HFFc6 (cell line): ENCODE measurements at regions not wholly inside any gene's neighbourhood (a gene's known extent, or its start where the extent isn't known, plus 50 kb on each side); places are given as distances from the start of the nearest gene placed in this dataset.

Source experiments
- DNase-seq: peaks from one replicate; pipeline ENCODE4 v3.0.0-alpha.2; 2018
- H3K27ac Mint-ChIP-seq: 2 replicates; pipeline ENCODE4 v1.8.0; 2020; ENCODE audit warnings: mild to moderate bottlenecking, mixed read lengths
- H3K27me3 Mint-ChIP-seq: 2 replicates; pipeline ENCODE4 v1.8.0; 2021; ENCODE audit warnings: mild to moderate bottlenecking, moderate library complexity, mixed read lengths; ENCODE audit not compliant: insufficient read depth
- H3K36me3 Mint-ChIP-seq: 2 replicates; pipeline ENCODE4 v1.8.0; 2021; ENCODE audit warnings: low read depth, mixed read lengths
- H3K4me1 Mint-ChIP-seq: 2 replicates; pipeline ENCODE4 v1.8.0; 2020; ENCODE audit warnings: low read depth, mixed read lengths
- H3K4me3 Mint-ChIP-seq: 2 replicates; pipeline ENCODE4 v1.8.0; 2020; ENCODE audit warnings: mild to moderate bottlenecking, moderate library complexity, mixed read lengths
- H3K9me3 Mint-ChIP-seq: 2 replicates; pipeline ENCODE4 v1.8.0; 2020; ENCODE audit warnings: mild to moderate bottlenecking, mixed read lengths
- CTCF ChIP-seq: fragments of 200-600 bp; sonication (generic); IDR thresholded peaks from 2 replicates; pipeline ENCODE4 v1.5.0; 2021; ENCODE audit warnings: antibody characterized with exemption, mild to moderate bottlenecking

DNA sequence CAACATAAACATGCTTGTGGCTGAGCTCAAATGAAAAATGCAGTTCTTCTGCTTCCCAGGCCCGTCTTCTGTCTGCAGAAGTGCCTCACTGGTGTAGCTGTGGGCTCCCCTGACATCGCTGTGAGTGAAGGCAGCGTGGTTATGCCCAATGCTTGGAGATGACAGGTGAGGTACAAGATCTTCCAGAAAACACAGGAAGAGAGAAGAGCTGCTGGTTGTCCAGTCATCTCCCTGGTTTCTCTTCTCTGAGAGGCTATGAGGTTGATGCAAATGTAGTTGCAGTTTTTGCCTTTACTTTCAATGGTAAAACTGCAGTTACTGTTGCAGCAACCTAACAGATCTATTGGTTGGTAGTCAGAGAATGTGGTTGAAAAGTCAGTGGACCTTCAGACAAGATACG, 223.6 kb downstream of the GATA3 start:
- peaks cover 4% of the 10 kb centered on the region; the same call in 1 of the 2 replicates for H3K36me3 Mint-ChIP-seq
- DNase-seq, result no peak
- no peak overlapping the region for H3K27ac Mint-ChIP-seq
- H3K4me1 Mint-ChIP-seq, result no peaks in the 10 kb centered on the region
- H3K9me3 Mint-ChIP-seq, result peaks cover 33% of the 10 kb centered on the region
- TF ChIP-seq CTCF, result no peak
- no peaks in the 10 kb centered on the region for H3K27me3 Mint-ChIP-seq
- no peak overlapping the region for H3K4me3 Mint-ChIP-seq

GRCh38 chr10:8279598-8279997, 225.1 kb downstream of the GATA3 start:
- H3K9me3 Mint-ChIP-seq, result peaks cover 39% of the 10 kb centered on the region
- no peak for TF ChIP-seq CTCF
- peak; percentile 14 for DNase-seq
- no peak overlapping the region for H3K27ac Mint-ChIP-seq
- no peak overlapping the region for H3K4me3 Mint-ChIP-seq
- H3K4me1 Mint-ChIP-seq, result no peaks in the 10 kb centered on the region
- peaks cover 11% of the 10 kb centered on the region; the same call in 1 of the 2 replicates for H3K36me3 Mint-ChIP-seq
- H3K27me3 Mint-ChIP-seq, result no peaks in the 10 kb centered on the region; the same call in 1 of the 2 replicates

GRCh38 chr10:8280946-8281345, 226.5 kb downstream of the GATA3 start:
- no peak for DNase-seq
- no peaks in the 10 kb centered on the region for H3K4me1 Mint-ChIP-seq
- H3K4me3 Mint-ChIP-seq, result no peak overlapping the region
- no peak for TF ChIP-seq CTCF
- H3K9me3 Mint-ChIP-seq, result peaks cover 43% of the 10 kb centered on the region
- H3K27me3 Mint-ChIP-seq, result no peaks in the 10 kb centered on the region; the same call in 1 of the 2 replicates
- no peak overlapping the region for H3K27ac Mint-ChIP-seq
- H3K36me3 Mint-ChIP-seq, result peaks cover 12% of the 10 kb centered on the region; the same call in 1 of the 2 replicates

DNA sequence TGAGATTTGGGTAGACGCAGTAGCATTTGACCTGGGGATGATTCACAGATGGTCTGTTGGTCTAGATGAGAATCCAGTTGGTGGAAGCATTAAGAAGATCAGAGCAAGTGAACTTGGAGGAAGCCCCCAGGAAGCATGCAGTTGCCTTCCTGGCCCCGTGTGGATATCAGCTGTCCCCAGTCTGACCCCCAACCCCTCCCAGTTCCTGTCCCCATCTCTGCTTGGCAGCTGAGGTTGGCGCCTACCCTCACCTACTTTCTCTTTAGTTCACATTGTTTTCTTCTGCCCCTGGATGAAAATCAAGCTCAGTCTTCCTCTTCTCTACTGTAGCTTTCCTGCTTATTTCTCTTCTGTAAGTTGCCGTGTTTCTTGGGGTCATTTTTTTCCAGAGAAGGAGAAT, 227.9 kb downstream of the GATA3 start:
- DNase-seq, result no peak
- Mint-ChIP-seq H3K4me3 (no peak overlapping the region), H3K36me3 (peaks cover 12% of the 10 kb centered on the region; the same call in 1 of the 2 replicates), H3K27me3 (no peaks in the 10 kb centered on the region; the same call in 1 of the 2 replicates), H3K9me3 (peaks cover 38% of the 10 kb centered on the region), H3K27ac (no peak overlapping the region), H3K4me1 (no peaks in the 10 kb centered on the region)
- TF ChIP-seq CTCF, result no peak

GRCh38 chr10:8283166-8283905, 228.8 kb downstream of the GATA3 start:
- Mint-ChIP-seq H3K27ac (no peak overlapping the region), H3K36me3 (peaks cover 12% of the 10 kb centered on the region; the same call in 1 of the 2 replicates), H3K4me1 (no peaks in the 10 kb centered on the region), H3K4me3 (no peak overlapping the region), H3K9me3 (peaks cover 28% of the 10 kb centered on the region), H3K27me3 (no peaks in the 10 kb centered on the region; the same call in 1 of the 2 replicates)
- no peak for DNase-seq
- TF ChIP-seq CTCF, result no peak
